ENCODE measurements at regions not wholly inside any gene's neighbourhood (a gene's known extent, or its start where the extent isn't known, plus 50 kb on each side); places are given as distances from the start of the nearest gene placed in this dataset.

DNA sequence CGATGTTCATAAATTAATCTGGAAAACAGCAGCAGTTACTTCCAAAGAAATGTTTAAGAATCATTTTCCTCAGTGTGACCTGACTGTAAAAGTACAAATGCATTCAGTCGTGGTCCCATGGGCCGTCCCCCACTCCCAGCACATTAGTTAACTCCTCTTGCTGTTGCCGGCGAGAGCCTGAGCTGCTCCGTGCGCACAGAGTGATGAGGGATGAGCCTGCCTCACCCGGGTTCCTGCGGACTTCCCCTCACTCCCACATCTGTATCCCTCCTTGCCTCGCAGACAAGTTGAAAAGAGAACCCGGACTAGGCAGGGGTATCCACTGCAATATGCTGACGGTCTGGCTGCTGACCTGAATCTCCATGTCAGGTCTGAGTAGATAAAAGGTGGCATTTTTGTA lies 861.7 kb upstream of the NR2F2 start:
- no peaks in the 10 kb centered on the region for H3K27me3 ChIP-seq (ENCODE audit: insufficient read depth, low read length)
- H3K4me3 ChIP-seq (ENCODE audit: low read length) = no peak overlapping the region
- H3K4me1 ChIP-seq (ENCODE audit: insufficient read depth, low read length) = no peaks in the 10 kb centered on the region
- H3K36me3 ChIP-seq (ENCODE audit: insufficient read depth, low read length) = no peaks in the 10 kb centered on the region
- H3K9me3 ChIP-seq (ENCODE audit: low read length) = no peaks in the 10 kb centered on the region
- no peak overlapping the region for H2AFZ ChIP-seq (ENCODE audit: low read depth, low read length)

DNA sequence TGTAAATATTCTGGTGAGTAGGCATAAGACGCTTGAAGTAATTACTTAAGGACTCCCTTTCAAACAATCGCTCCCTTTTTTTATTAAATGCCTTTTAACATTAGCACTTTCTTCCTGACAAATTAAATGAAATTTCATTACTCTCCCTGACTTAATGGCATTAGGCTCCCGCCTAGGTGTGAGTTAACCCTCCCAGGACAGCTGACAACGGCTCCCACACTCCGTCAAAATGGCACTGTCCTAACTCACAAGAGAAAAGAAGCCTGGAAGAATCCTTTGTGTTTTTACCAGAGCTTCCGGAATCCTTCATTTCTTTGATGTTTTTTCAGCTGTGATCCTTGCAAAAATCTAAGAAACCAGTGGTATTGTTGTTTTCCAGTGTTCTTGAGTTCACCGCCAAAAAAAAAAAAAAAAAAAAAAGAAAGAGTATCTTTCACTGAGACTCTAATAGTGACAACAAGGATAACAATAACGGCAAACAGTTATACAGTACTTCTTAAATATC lies 861.0 kb upstream of the NR2F2 start:
- Histone ChIP-seq H3K27me3 (ENCODE audit: insufficient read depth, low read length) (no peaks in the 10 kb centered on the region), H3K4me3 (ENCODE audit: low read length) (no peak overlapping the region), H2AFZ (ENCODE audit: low read depth, low read length) (no peak overlapping the region), H3K4me1 (ENCODE audit: insufficient read depth, low read length) (no peaks in the 10 kb centered on the region), H3K9me3 (ENCODE audit: low read length) (no peaks in the 10 kb centered on the region), H3K36me3 (ENCODE audit: insufficient read depth, low read length) (no peaks in the 10 kb centered on the region)

DNA sequence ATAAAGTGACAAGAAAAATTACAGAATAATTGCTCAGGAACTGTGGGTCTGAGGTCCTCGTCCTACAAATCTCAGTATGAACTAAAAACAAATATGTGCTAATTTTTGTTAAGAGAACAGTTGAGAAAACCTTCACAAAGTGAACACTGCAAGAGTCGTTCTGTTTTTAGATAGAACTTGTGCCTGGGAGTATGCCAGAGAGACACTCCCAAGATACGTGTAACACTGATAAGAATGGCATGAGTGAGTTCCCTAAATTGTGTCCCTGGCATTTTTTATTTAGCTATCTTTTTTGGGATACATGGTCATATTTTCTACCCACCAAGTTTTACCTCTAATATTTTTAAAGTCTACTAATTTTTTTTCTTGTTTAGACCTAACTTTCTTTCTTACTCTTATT lies 860.0 kb upstream of the NR2F2 start:
- H3K36me3 ChIP-seq (ENCODE audit: insufficient read depth, low read length) = no peaks in the 10 kb centered on the region
- H2AFZ ChIP-seq (ENCODE audit: low read depth, low read length) = no peak overlapping the region
- H3K4me3 ChIP-seq (ENCODE audit: low read length) = no peak overlapping the region
- H3K9me3 ChIP-seq (ENCODE audit: low read length) = no peaks in the 10 kb centered on the region
- H3K4me1 ChIP-seq (ENCODE audit: insufficient read depth, low read length) = no peaks in the 10 kb centered on the region
- no peaks in the 10 kb centered on the region for H3K27me3 ChIP-seq (ENCODE audit: insufficient read depth, low read length)

DNA sequence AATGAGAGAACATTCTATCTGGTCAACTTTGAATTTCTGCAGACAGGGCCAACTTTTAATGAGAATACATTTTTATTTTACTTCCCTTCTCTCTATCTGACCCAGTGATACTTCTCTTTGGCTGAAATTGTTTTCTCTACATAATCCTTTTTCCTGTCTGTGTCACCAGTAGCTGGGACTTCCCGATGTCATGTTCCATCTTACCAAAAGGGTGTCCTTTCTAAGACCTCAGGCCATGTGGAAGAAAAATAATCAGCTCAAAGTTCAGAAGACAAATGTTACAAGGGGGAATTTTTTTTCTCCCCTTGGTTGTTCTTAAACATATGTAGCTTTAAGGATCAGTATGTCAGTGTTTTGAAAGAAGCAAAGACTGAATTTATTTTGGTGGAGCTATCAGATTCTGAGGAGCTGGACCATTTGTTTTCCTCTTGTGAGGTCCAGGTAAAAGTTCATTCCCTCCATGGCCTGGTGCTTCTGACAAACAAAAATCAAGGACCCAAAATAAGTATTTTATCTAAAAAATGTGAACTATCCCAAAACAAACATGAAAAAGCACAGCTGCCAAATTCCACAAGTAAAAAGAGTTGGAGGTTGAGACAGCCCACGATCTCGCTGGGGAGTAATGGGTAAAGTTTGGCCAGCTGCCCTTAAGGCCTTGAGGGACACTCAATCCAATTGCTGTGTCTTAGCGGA lies 859.4 kb upstream of the NR2F2 start:
- Histone ChIP-seq H3K9me3 (ENCODE audit: low read length) (no peaks in the 10 kb centered on the region), H3K36me3 (ENCODE audit: insufficient read depth, low read length) (no peaks in the 10 kb centered on the region), H2AFZ (ENCODE audit: low read depth, low read length) (no peak overlapping the region), H3K4me3 (ENCODE audit: low read length) (no peak overlapping the region), H3K27me3 (ENCODE audit: insufficient read depth, low read length) (no peaks in the 10 kb centered on the region), H3K4me1 (ENCODE audit: insufficient read depth, low read length) (no peaks in the 10 kb centered on the region)

DNA sequence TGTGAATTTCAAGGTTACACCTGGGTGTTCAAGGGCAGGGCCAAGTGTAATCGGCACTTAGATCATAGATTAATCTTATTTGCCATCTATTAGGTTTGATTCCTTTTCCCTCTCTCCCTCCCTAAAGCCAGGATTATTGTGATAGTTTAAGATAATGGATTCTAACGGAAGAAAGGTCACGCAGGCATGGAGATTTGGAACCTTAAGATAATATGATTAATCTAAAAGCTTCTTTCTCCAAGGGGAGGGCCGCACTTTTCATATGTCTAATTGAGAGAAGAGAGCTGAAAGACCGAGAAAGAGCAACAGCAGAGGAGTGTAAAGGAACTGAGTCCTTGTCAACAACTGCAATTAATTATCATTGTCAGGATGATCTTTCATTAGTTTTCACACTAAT lies 858.8 kb upstream of the NR2F2 start:
- Histone ChIP-seq H3K9me3 (ENCODE audit: low read length) (no peaks in the 10 kb centered on the region), H3K4me3 (ENCODE audit: low read length) (no peak overlapping the region), H3K36me3 (ENCODE audit: insufficient read depth, low read length) (no peaks in the 10 kb centered on the region), H3K4me1 (ENCODE audit: insufficient read depth, low read length) (no peaks in the 10 kb centered on the region), H3K27me3 (ENCODE audit: insufficient read depth, low read length) (no peaks in the 10 kb centered on the region), H2AFZ (ENCODE audit: low read depth, low read length) (no peak overlapping the region)

DNA sequence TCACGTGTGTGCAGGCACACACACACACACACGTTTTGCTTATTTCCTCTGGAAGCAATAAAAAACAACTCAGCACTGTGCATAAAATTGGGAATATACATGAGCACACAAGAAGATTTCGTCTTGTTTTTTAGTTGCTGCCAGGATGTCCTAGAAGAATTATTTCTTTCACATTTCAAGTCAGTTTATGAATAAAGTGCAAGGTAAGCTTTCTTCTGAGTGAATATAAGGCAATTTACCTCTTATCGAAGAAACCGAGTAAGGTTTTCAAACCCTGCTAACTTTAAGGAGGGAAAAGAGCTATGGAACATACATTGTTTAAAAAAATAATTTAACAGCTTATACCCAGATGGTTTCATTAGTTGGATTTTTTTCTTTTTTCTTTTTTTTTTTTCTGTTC lies 855.4 kb upstream of the NR2F2 start:
- H3K4me1 ChIP-seq (ENCODE audit: insufficient read depth, low read length) = no peaks in the 10 kb centered on the region
- H2AFZ ChIP-seq (ENCODE audit: low read depth, low read length) = no peak overlapping the region
- no peaks in the 10 kb centered on the region for H3K27me3 ChIP-seq (ENCODE audit: insufficient read depth, low read length)
- H3K36me3 ChIP-seq (ENCODE audit: insufficient read depth, low read length) = no peaks in the 10 kb centered on the region
- no peak overlapping the region for H3K4me3 ChIP-seq (ENCODE audit: low read length)
- H3K9me3 ChIP-seq (ENCODE audit: low read length) = no peaks in the 10 kb centered on the region

DNA sequence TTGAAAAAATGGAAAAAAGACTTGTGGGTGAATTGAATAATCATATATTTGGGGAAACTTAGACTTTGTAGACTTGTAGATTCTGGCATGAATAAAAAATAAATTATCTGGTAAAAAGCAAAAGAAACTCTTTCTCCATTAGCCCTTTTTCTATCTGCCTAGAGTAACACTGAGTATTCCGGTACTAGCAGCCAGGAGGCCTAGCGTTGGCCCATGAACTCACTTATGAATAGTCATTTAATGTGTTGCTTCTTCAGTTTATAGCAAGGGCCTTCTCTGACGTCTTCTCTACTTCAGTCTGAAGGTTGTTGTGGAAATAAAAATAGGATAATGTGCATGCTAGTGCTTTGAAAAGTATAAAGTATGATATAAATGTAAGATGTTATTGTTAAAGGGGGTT lies 851.2 kb upstream of the NR2F2 start:
- Histone ChIP-seq H3K9me3 (ENCODE audit: low read length) (no peaks in the 10 kb centered on the region), H3K27me3 (ENCODE audit: insufficient read depth, low read length) (no peaks in the 10 kb centered on the region), H3K36me3 (ENCODE audit: insufficient read depth, low read length) (no peaks in the 10 kb centered on the region), H3K4me1 (ENCODE audit: insufficient read depth, low read length) (no peaks in the 10 kb centered on the region), H3K4me3 (ENCODE audit: low read length) (no peak overlapping the region), H2AFZ (ENCODE audit: low read depth, low read length) (no peak overlapping the region)

DNA sequence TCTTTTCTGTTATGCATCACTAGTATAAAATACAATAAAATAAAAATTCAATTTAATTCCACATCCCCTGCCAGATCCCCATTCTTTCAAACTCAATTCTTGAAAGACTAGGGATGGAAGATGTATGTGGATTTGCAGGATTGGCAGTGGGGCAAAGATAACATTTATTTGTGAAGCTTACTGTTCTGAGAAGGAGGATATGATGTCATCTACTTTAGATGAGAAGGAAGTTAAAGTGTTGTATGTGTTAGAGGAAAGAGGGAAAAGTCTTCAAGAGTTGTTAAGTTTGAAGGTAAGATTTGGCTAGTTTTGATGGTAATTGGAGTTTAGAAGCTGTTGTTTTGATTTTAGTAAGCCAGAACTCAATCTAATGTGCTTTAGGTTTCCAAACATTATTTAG lies 845.1 kb upstream of the NR2F2 start:
- H3K36me3 ChIP-seq (ENCODE audit: insufficient read depth, low read length) = no peaks in the 10 kb centered on the region
- H3K9me3 ChIP-seq (ENCODE audit: low read length) = no peaks in the 10 kb centered on the region
- no peak overlapping the region for H3K4me3 ChIP-seq (ENCODE audit: low read length)
- H2AFZ ChIP-seq (ENCODE audit: low read depth, low read length) = no peak overlapping the region
- no peaks in the 10 kb centered on the region for H3K4me1 ChIP-seq (ENCODE audit: insufficient read depth, low read length)
- H3K27me3 ChIP-seq (ENCODE audit: insufficient read depth, low read length) = no peaks in the 10 kb centered on the region

DNA sequence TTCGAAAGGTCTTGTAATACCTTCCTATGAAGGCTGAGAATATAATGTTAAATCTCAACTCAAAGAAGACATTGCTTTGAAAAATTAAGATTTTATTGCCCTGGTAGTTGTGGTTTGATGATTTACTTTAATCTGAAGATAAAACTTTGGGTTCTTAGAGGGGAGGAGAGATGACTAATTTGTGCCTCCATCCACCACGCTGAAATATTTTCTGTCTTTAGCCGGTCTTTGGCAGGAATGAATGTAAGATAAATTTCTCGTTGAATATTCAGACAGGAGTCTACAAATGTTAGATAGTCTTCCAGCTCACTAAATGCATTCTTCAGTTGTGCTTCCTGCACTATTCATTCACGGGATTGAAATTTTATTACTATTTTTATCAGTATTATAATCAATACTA lies 844.3 kb upstream of the NR2F2 start:
- no peaks in the 10 kb centered on the region for H3K36me3 ChIP-seq (ENCODE audit: insufficient read depth, low read length)
- no peak overlapping the region for H3K4me3 ChIP-seq (ENCODE audit: low read length)
- no peaks in the 10 kb centered on the region for H3K9me3 ChIP-seq (ENCODE audit: low read length)
- no peak overlapping the region for H2AFZ ChIP-seq (ENCODE audit: low read depth, low read length)
- no peaks in the 10 kb centered on the region for H3K4me1 ChIP-seq (ENCODE audit: insufficient read depth, low read length)
- H3K27me3 ChIP-seq (ENCODE audit: insufficient read depth, low read length) = no peaks in the 10 kb centered on the region

DNA sequence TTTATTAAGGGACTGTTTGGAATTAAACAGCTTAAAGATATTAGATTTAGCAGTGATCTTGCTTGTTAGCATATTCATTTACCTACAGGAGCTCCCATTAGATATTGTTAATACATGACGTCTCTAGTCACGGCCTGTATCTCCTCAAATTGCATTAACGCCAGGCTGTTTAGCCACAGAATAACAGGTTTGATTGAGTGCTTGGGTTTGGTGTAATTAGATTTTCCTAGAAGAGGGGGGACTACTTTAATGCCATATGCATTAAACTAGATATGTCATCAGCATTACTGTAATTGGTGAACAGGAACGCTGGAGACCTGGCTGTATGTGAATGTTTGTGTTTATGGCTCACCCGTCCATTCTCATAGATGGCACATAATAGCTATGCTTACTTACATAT lies 841.4 kb upstream of the NR2F2 start:
- Histone ChIP-seq H2AFZ (ENCODE audit: low read depth, low read length) (no peak overlapping the region), H3K4me1 (ENCODE audit: insufficient read depth, low read length) (no peaks in the 10 kb centered on the region), H3K9me3 (ENCODE audit: low read length) (no peaks in the 10 kb centered on the region), H3K4me3 (ENCODE audit: low read length) (no peak overlapping the region), H3K36me3 (ENCODE audit: insufficient read depth, low read length) (no peaks in the 10 kb centered on the region), H3K27me3 (ENCODE audit: insufficient read depth, low read length) (no peaks in the 10 kb centered on the region)

DNA sequence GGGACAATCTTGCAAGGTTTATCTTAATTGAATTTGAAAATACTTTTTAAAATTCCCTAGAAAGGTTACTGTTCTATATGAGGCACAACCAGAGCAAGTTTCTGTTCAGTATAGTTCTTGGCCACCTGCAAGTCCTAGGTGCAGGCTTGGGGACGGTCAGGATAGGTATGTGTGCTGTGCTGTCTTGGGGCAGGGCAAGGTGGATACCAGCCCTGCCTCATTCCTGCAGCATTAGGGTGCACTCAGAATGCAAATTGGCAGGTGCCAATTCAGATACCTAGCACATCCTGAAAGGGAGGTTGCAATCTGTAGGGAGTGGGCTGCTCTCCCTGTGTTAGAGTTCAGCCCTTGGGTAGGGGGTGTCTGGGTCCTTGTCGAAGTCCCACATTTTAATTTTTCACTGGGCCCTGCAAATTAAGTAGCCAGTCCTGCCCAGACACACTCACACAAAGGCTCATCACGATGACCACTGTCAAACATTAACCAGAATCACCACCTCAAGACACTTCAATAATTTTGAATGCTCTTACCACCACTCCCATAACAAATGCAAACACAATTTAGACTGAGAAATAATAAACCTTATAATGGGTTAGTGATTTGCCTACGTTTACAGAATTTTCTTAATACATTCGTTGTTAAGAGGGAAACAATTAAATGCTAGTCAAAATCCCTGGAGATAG lies 838.0 kb upstream of the NR2F2 start:
- no peaks in the 10 kb centered on the region for H3K36me3 ChIP-seq (ENCODE audit: insufficient read depth, low read length)
- no peaks in the 10 kb centered on the region for H3K27me3 ChIP-seq (ENCODE audit: insufficient read depth, low read length)
- H3K9me3 ChIP-seq (ENCODE audit: low read length) = no peaks in the 10 kb centered on the region
- H2AFZ ChIP-seq (ENCODE audit: low read depth, low read length) = no peak overlapping the region
- H3K4me3 ChIP-seq (ENCODE audit: low read length) = no peak overlapping the region
- no peaks in the 10 kb centered on the region for H3K4me1 ChIP-seq (ENCODE audit: insufficient read depth, low read length)

DNA sequence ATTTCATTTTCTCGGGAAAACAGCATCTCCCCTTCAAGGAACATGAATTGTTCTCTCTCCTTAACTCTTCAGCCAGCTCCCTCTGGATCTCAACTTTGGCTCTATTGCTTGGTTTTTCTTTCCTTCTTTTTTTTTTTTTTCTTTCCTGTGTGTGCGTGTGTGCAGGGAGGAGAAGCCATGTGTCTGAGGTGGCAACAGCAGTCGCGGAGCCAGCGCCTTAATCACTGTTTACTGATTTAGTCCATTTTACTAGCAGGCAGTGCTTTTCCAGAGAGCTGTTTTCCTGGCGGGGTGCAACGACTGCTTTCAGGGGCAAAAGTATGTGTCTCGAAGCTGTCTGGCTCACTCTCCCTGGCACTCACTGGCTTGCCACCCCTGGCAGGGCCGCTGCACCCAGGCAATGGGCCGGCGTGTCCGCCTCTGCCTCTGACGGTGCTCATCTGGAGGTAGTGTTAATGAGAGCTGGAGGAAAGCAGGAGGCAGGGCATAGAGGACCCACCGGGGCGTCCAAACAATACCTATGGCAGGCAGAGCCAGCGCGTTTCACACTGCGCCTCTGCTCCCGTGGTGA lies 835.4 kb upstream of the NR2F2 start:
- Histone ChIP-seq H2AFZ (ENCODE audit: low read depth, low read length) (no peak overlapping the region), H3K27me3 (ENCODE audit: insufficient read depth, low read length) (no peaks in the 10 kb centered on the region), H3K36me3 (ENCODE audit: insufficient read depth, low read length) (no peaks in the 10 kb centered on the region), H3K4me1 (ENCODE audit: insufficient read depth, low read length) (no peaks in the 10 kb centered on the region), H3K9me3 (ENCODE audit: low read length) (no peaks in the 10 kb centered on the region), H3K4me3 (ENCODE audit: low read length) (no peak overlapping the region)

DNA sequence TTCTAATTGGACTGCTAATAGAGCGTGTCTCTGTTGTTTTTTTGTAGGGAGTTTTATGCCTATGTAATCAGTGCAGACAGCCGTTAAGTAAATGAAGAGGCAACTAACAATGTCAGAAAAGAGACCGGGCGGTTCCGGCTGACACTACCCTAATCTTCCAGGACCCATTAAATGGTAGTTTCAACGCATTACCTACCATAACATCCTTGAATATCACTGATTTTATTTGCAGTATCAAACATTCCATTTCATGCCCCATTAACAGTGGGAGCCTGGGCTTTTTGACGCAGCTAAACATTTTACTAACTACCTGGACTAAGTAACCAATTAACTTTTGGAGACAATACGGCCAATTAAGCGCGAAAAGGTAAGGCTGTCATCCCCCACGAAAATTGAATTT lies 832.9 kb upstream of the NR2F2 start:
- Histone ChIP-seq H3K27me3 (ENCODE audit: insufficient read depth, low read length) (no peaks in the 10 kb centered on the region), H3K9me3 (ENCODE audit: low read length) (no peaks in the 10 kb centered on the region), H2AFZ (ENCODE audit: low read depth, low read length) (no peak overlapping the region)

More for the DNA sequence above, 832.9 kb upstream of the NR2F2 start:
- H3K4me3 ChIP-seq (ENCODE audit: low read length) = no peak overlapping the region
- no peaks in the 10 kb centered on the region for H3K4me1 ChIP-seq (ENCODE audit: insufficient read depth, low read length)
- no peaks in the 10 kb centered on the region for H3K36me3 ChIP-seq (ENCODE audit: insufficient read depth, low read length)

Measured in neuron (in vitro differentiated cells).